ENCODE measurements at regions not wholly inside any gene's neighbourhood (a gene's known extent, or its start where the extent isn't known, plus 50 kb on each side); places are given as distances from the start of the nearest gene placed in this dataset.

GRCh38 chr3:150147776-150148175 is 177.1 kb upstream of the PFN2 start:
- peak overlapping the region; percentile 83 for H3K14ac ChIP-seq (replicated peaks; ENCODE audit: low read depth, low read length)
- peaks cover 15% of the 10 kb centered on the region for H3K9me1 ChIP-seq (ENCODE audit: insufficient read depth, low read length)
- peak; percentile 70 for ATAC-seq (ENCODE audit: low read depth)
- peaks cover 16% of the 10 kb centered on the region for H3K4me1 ChIP-seq (ENCODE audit: control insufficient read depth, insufficient read depth, low read length)
- H4K20me1 ChIP-seq (ENCODE audit: insufficient read depth, low read length): no peaks in the 10 kb centered on the region; the same call in 1 of the 2 replicates
- H2BK120ac ChIP-seq (ENCODE audit: low read depth, low read length): peak overlapping the region; percentile 97
- peak overlapping the region; percentile 26 for H3K9ac ChIP-seq (ENCODE audit: low read depth, low read length)
- no peak overlapping the region for H2AK9ac ChIP-seq (replicated peaks; ENCODE audit: low read depth, low read length, poor library complexity)
- peak overlapping the region; percentile 73 for H3K18ac ChIP-seq (ENCODE audit: low read depth, low read length)
- no peaks in the 10 kb centered on the region for H3K36me3 ChIP-seq (ENCODE audit: control insufficient read depth, insufficient read depth, low read length)
- no peaks in the 10 kb centered on the region for H3K27me3 ChIP-seq (ENCODE audit: control insufficient read depth, insufficient read depth, low read length)
- peak overlapping the region; percentile 72 for H3K4me2 ChIP-seq (ENCODE audit: low read depth, low read length)
- H3K23ac ChIP-seq (ENCODE audit: low read depth, low read length): peak overlapping the region; percentile 93
- no TSS peak for BruUV-seq (replicated peaks)
- ChIA-PET CTCF (interaction anchor here (0.9 to 1.3 kb wide), 2 partner anchors 33 to 167 kb away, joined by 4 to 7 read pairs; no protein-coding TSS in a partner anchor), POLR2A (ENCODE audit: unreplicated experiment) (interaction anchor here (0.7 kb wide), 1 partner anchor 178 kb away, joined by 3 read pairs; no protein-coding TSS in a partner anchor)
- H4K8ac ChIP-seq (ENCODE audit: low read depth in 2 of 2, low read length in 2 of 2): peak overlapping the region; percentile 14 to 92
- peak overlapping the region; percentile 77 for H2BK15ac ChIP-seq (ENCODE audit: low read depth, low read length)
- H3K4me3 ChIP-seq (ENCODE audit: insufficient read depth, low read depth, low read length): peak overlapping the region; percentile 12; the same call in 1 of the 2 replicates
- H3K79me1 ChIP-seq (ENCODE audit: low read depth in 1 of 2, low read length in 2 of 2): no peaks in the 10 kb centered on the region; a peak in 1 of 4 replicates
- H3K9me3 ChIP-seq (ENCODE audit: control insufficient read depth, insufficient read depth, low read length): no peaks in the 10 kb centered on the region
- dilution Hi-C loops (cut with HindIII; ENCODE audit: low sequenced_read_pairs, unreplicated experiment) (no loop called here), intact Hi-C loops (cut with micrococcal nuclease) (no loop called here), in situ Hi-C loops (cut with MboI; ENCODE audit: low sequenced_read_pairs) (no loop called here)
- peak overlapping the region; percentile 84 for H3K4ac ChIP-seq (ENCODE audit: low read depth, low read length)
- DNase-seq: peak; percentile 89
- peak overlapping the region; percentile 91 for H2BK20ac ChIP-seq (ENCODE audit: low read depth, low read length)
- H3K27ac ChIP-seq (ENCODE audit: insufficient read depth, low read length): peak overlapping the region; percentile 84
- peak overlapping the region; percentile 40 for H4K5ac ChIP-seq (ENCODE audit: low read depth, low read length)
- peak overlapping the region; percentile 3 for H2AK5ac ChIP-seq (ENCODE audit: low read depth, low read length)
- peak overlapping the region; percentile 79 for H2BK5ac ChIP-seq (ENCODE audit: low read depth, low read length, poor library complexity, severe bottlenecking)
- no CpG with 5 or more reads among the region's 5 CpGs for WGBS, 2 experiments (ENCODE audit: extremely low coverage in 2 of 2, insufficient read length in 1 of 2)
- H4K91ac ChIP-seq (ENCODE audit: insufficient read depth, low read depth, low read length): peak overlapping the region; percentile 82
- H3K56ac ChIP-seq (ENCODE audit: extremely low read depth, insufficient read depth, low read length): peak overlapping the region; percentile 78
- TF ChIP-seq RFX5 (IDR thresholded peaks at IDR 0.05; ENCODE audit: low read depth, low read length) (no peak), USF2 (IDR thresholded peaks at IDR 0.05; ENCODE audit: low read depth, low read length) (no peak), BHLHE40 (IDR thresholded peaks at IDR 0.05; ENCODE audit: low read depth, low read length) (no peak), FOS (IDR thresholded peaks at IDR 0.05; ENCODE audit: low read depth, low read length) (no peak), POLR2A (IDR thresholded peaks at IDR 0.05; ENCODE audit: low read depth, low read length) (0 out of 2 replicates have a peak, but pooled peaks have one; percentile 1)
- H2AFZ ChIP-seq (replicated peaks; ENCODE audit: low read length, poor library complexity): peak overlapping the region; percentile 90

Data from IMR-90 (cell line).